Left colon (tissue), 2 donors: ENCODE measurements at regions not wholly inside any gene's neighbourhood (a gene's known extent, or its start where the extent isn't known, plus 50 kb on each side); places are given as distances from the start of the nearest gene placed in this dataset.
"Not testable (repeated sequence)": the region's sequence is repeated elsewhere in the genome, so short reads cannot be mapped to it uniquely, and the experiment has no call there.

ENCODE experiments used
- ATAC-seq: fragments of 200-7000 bp; cut with Tn5 transposase; one replicate; pipeline ENCODE4 v1.9.1; 2020; ENCODE audit warnings: mild to moderate bottlenecking, moderate library complexity
- DNase-seq, 2 donors: peaks; one replicate each; pipeline ENCODE4 v3.0.0-alpha.2; 2020
- intact Hi-C, 2 donors: fragments of 100-400 bp; cut with DNase I in 1 of 2; cut with micrococcal nuclease in 1 of 2; formaldehyde crosslinking; loops; one replicate each; pipeline versions ENCODE4 v1.11.2 to v1.14.0; 2022; cut with DNase I, micrococcal nuclease
- donor health status: DM: no; HTN: no; CAD: no.
- donor health status: DM: yes; HTN: yes; CAD: no.

DNA sequence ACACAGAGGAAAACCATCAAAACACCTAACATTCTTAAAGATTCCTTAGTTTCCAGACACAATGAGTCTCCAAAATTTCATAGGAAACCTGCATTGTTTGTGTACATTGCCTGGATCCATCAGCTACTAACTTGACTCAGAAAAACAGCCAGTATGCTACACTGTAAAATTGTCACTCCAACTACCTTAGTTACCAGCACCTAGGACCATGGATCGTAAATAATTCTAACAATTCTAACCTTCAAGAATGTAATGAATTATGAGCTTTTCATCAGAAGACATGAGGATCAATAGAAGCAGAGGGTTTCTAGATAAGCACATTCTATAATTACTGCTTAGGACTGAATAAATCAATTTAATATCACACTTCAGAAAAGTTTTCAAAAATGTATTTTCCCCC lies 851.5 kb downstream of the SORCS1 start:
- intact Hi-C loops, result no loop called here
- ATAC-seq (no peak), DNase-seq (no peak)

GRCh38 chr10:106312087-106312486 lies 852.4 kb downstream of the SORCS1 start:
- intact Hi-C loops, result no loop called here
- no peak for ATAC-seq

DNA sequence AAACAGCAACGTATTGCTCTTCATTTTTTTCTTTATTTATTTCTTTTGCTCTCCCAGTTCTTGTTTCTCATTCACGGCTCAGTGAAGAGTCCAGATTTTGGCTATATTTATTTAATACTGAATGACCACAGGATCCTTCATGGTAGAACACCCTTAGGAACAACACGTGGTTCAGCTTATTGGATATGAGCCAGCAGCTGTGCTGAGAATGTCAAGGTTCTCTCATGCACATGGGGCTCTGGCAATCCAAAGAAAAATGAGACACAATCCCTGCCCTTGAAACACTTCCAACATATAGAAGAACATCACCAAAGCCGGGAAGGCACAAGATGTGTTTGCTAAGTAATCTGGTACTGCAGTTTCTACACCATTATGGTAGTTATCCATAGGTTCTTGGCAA lies 852.9 kb downstream of the SORCS1 start:
- intact Hi-C loops, result no loop called here
- no peak for DNase-seq
- ATAC-seq, result no peak

More at GRCh38 chr10:106312087-106312486, 852.4 kb downstream of the SORCS1 start:
- DNase-seq, result no peak

DNA sequence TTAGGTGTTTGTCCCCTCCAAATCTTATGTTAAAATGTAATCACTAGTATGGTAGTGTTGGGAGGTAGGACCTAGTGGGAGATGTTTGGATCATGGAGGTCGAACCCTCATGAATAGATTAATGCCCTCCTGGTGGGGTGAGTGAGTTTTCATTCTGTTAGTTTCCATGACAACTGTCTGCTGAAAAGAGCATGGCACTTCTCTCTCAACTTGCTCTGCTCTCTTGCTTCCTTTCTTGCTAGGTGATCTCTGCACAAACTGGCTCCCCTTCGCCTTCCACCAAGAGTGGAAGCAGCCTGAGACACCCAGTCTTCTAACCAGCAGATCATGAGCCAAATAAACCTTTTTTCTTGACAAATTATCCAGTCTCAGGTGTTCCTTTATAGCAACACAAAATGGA lies 853.9 kb downstream of the SORCS1 start:
- DNase-seq, result no peak
- no peak for ATAC-seq
- intact Hi-C loops, result no loop called here

GRCh38 chr10:106309376-106309775 lies 855.1 kb downstream of the SORCS1 start:
- DNase-seq (no peak), ATAC-seq (no peak)
- intact Hi-C loops, result no loop called here

DNA sequence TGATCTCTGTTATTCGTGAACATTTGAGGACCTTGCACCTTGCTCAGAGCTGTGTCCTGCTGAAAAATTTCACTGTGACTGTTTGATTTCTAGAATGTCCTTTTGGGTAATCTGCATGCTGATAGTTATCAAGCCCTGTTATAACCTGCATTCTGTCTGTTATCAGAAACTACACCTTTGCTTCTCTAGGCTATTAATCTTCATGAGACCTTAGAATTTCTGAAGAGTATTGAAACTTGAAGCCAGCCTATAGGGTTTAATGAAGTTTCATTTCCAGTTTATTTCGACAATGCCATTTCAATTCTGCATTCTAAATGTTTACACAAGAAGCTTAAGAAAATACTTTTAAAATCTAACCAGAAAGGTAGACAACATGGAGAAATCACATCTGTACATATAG lies 856.2 kb downstream of the SORCS1 start:
- DNase-seq (no peak), ATAC-seq (no peak)
- intact Hi-C loops, result no loop called here

- no peak for DNase-seq
- intact Hi-C loops, result no loop called here
- ATAC-seq, result no peak
These were observed 860.5 kb downstream of the SORCS1 start for GRCh38 chr10:106304056-106304455.

DNA sequence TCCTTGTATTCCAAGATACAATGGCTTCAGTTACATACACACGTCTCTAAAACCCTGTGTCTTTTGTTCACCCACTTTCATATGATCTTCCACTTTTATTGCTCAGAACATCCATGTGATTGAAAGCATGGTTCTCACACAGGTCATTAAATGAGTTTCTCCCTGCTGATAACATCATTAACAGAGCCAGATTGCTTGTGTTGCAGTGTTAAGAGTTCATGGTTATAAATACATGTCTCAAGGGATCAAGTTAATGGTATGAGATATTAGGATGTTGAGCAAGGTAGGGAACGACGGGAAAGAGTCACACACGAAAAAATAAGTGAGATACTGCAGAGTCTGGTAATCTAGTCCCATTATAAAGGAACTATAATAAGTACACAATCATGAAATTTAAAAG lies 861.5 kb downstream of the SORCS1 start:
- ATAC-seq (no peak), DNase-seq (no peak)
- intact Hi-C loops, result no loop called here

GRCh38 chr10:106301146-106301545 lies 863.4 kb downstream of the SORCS1 start:
- no peak for ATAC-seq

DNA sequence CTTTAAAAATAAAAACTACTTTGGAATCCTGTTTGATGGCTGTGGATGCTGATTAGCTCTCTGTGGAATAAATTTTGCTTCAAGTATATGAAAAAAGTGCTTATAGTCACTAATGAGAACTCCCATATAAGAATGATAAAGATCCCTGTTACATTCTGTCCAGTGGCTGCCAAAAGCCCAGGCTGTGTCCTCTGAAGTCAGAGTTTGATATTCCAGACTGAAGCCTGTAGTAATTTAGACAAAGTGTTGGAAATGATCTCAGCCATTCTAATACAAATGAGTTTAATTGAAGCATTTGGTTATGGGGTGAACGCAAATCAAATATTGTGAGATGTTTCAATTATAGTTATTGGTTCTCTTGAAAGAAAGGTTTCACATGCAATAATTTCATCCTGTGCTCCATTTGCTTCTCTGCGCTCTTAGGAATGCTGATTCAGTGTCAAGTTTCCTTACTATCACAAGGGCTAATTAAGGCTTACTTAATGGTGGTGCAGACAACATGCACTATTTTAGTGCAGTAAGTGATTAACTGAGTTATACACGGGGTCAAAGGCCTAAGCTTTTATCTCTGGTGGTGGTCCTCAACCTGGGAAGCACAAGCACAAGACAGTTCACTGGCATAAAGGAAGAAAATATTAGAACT lies 867.6 kb downstream of the SORCS1 start:
- intact Hi-C loops, result no loop called here
- ATAC-seq (no peak), DNase-seq (no peak)

More at GRCh38 chr10:106301146-106301545, 863.4 kb downstream of the SORCS1 start:
- DNase-seq, result no peak
- intact Hi-C loops, result no loop called here

DNA sequence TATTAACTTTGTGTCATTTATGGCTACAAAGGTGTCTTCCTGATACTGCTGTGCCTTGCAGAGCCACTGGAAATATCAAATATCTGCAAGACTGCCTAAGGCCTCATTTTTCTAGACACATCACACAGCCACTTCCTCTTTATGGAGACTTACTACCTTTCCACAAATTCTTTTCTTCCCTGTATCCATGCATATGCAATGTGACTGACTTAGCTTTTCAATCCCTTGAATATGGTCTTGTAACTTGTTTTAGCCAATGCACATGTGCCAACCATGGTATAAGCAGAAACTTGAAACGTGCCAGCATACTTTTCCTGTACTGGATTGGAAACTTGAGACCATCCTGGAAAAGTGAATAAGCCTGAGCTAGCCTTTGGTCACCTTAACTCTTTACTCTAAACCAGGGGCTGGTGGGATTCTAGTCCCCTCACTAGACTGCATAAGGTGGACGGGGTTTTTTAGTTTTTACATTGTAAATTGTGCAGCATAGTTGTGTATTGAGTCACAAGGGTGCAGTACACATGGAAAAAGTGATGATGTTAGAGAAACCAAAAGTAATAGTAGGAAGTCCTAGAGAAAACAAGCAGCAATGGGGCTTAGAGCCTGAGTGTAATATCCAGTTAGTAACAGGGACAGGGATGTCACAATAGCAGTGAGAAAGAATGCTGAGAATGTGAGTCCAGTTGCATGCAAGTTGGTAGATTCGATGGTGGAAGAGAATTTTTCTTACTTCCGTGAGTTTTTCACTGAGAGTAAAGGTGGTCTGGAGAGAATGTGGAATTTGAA lies 879.5 kb downstream of the SORCS1 start:
- intact Hi-C loops, result no loop called here
- no peak for ATAC-seq
- no peak for DNase-seq

DNA sequence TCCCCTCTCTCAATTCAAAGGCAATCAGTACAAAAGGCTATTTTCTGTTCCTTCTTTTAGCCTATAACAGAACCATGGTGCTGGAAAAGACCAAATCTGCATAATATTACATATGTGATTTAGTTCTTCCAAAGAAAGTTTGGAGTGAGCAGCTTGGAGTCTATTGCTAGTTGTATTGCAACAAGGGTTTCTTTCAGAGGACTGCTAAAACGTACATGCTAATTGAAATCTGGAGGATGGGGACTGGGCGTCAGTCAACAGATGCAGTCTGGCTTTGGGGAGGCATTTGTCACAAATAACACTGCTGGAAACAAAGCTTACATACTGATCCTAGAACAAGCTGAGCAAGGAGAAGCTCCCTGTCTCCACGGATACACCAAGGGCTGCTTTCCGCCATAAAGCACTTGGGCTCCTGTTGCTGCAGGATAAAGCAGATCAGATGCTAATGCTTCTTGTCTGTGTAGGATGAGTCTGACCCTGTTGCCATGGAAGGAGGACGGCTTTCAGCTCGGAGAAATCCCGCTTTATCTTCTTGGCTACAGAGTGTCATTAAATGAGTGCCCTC lies 883.5 kb downstream of the SORCS1 start:
- ATAC-seq (no peak), DNase-seq (no peak)
- intact Hi-C loops, result no loop called here

- intact Hi-C loops, result no loop called here
- ATAC-seq, result no peak
- DNase-seq, result no peak
These were observed 886.1 kb downstream of the SORCS1 start for GRCh38 chr10:106278383-106278782.

- no peak for DNase-seq
- intact Hi-C loops, result no loop called here
- no peak for ATAC-seq
These were observed 893.3 kb downstream of the SORCS1 start for GRCh38 chr10:106271237-106271636.

DNA sequence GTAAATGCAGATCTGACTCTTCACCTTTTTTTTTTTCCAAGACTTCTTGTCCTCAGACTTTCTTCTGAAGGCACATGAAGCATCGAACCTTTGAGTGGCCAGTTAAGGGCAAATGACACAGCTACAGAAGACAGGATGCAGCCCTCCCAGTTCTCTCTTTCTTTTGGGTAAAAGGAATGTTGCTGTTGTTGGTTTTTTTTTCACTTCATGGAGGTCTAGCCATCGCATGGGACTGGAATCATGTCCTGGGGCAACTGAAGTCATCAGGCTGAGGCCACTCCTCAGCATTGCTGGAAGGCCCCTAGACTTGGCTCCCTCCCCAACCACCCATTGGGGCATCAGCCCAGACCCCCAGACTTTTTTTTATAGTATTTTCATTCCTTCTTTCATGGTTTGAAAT lies 896.5 kb downstream of the SORCS1 start:
- DNase-seq (no peak), ATAC-seq (no peak)
- intact Hi-C loops, result no loop called here

- intact Hi-C loops, result no loop called here
- DNase-seq (no peak), ATAC-seq (no peak)
These were observed 896.9 kb downstream of the SORCS1 start for GRCh38 chr10:106267591-106267990.

DNA sequence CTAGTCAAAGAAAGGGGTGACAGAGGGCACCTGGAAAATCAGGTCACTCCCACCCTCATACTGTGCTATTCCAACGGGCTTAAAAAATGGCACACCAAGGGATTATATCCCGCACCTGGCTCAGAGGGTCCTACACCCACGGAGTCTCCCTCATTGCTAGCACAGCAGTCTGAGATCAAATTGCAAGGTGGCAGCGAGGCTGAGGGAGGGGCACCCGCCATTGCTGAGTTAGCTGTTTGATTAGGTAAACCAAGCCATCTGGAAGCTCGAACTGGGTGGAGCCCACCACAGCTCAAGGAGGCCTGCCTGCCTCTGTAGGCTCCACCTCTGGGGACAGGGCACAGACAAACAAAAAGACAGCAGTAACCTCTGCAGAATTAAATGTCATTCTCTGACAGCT lies 907.1 kb downstream of the SORCS1 start:
- ATAC-seq, intact Hi-C loops, DNase-seq: not testable (repeated sequence)

GRCh38 chr10:106255111-106255678 lies 909.3 kb downstream of the SORCS1 start:
- ATAC-seq, result no peak
- intact Hi-C loops, result no loop called here
- no peak for DNase-seq

GRCh38 chr10:106254071-106254470 lies 910.4 kb downstream of the SORCS1 start:
- ATAC-seq, result no peak
- intact Hi-C loops, result no loop called here
- no peak for DNase-seq

GRCh38 chr10:106252541-106252940 lies 912.0 kb downstream of the SORCS1 start:
- intact Hi-C loops, result no loop called here
- DNase-seq (no peak), ATAC-seq (no peak)
